NCI-H526 treated with DMSO at 0.1 percent for 48 hours (cell line): ENCODE measurements at regions not wholly inside any gene's neighbourhood (a gene's known extent, or its start where the extent isn't known, plus 50 kb on each side); places are given as distances from the start of the nearest gene placed in this dataset.
"Not testable (repeated sequence)": the region's sequence is repeated elsewhere in the genome, so short reads cannot be mapped to it uniquely, and the experiment has no call there.

Experiments
- DNase-seq: peaks from one replicate; lab custom pipeline; 2025; lab: John Stamatoyannopoulos, UW

- DNase-seq = no peak
Measured at GRCh38 chr6:119957195-119957594, 607.6 kb upstream of the MAN1A1 start.

GRCh38 chr6:119952696-119953095 is 603.1 kb upstream of the MAN1A1 start:
- DNase-seq = no peak

DNA sequence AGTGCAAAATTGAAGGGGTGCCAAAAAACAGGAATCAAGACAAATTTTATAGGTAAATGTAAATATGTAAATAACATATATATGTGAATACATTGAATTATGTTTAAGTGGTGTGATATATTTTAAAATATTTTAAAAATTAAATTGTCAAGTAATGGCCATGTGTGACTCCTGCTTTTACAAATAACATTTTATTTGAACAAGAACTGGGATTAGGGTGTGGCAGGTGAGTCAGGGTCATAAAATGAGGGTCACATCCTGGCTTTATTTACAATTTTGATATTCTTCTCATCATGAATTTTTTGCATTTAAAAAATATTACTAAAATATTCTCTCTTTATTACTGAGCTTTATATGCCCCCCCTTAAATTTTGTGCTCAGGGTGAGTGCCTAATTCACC is 601.1 kb upstream of the MAN1A1 start:
- no peak for DNase-seq

GRCh38 chr6:119942078-119942752 is 592.7 kb upstream of the MAN1A1 start:
- no peak for DNase-seq

- no peak for DNase-seq
Measured at GRCh38 chr6:119938752-119939151, 589.2 kb upstream of the MAN1A1 start.

- no peak for DNase-seq
Measured at GRCh38 chr6:119934816-119935215, 585.3 kb upstream of the MAN1A1 start.

- no peak for DNase-seq
Measured at GRCh38 chr6:119929121-119929520, 579.6 kb upstream of the MAN1A1 start.

DNA sequence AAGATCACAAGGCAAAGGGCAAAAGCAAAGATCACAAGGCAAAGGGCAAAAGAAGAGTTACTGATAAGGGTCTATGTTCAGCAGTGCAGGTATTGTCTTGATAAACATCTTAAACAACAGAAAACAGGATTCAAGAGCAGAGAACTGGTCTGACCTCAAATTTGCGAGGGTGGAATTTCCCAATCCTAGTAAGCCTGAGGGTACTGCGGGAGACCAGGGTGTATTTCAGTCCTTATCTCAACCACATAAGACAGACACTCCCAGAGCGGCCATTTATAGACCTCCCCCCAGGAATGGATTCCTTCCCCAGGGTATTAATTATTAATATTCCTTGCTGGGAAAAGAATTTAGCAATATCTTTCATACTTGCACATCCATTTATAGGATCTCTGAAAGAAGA is 575.3 kb upstream of the MAN1A1 start:
- not testable (repeated sequence) for DNase-seq

GRCh38 chr6:119922814-119923213 is 573.3 kb upstream of the MAN1A1 start:
- DNase-seq = no peak

DNA sequence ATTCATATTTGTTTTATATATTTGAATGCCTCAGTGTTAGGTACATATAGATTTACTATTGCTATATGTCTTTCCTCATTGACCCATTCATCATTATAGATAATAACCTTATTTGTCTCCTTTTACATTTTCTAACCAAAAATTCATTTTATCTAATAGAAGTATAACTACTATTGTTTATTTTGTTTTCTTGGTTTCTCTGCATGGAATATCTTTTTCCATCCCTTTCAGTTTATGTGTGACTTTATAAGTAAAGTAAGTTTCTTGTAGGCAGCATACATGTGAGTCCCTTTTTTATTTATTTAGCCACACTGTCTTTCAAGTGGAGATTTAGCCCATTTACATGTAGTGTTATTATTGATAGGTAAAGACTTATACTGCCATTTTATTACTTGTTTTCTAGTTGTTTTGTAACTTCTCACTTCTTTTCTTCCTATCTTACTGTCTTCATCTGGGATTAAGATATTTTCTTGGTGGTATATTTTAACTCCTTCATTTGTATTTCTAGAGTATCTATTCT is 572.0 kb upstream of the MAN1A1 start:
- no peak for DNase-seq

DNA sequence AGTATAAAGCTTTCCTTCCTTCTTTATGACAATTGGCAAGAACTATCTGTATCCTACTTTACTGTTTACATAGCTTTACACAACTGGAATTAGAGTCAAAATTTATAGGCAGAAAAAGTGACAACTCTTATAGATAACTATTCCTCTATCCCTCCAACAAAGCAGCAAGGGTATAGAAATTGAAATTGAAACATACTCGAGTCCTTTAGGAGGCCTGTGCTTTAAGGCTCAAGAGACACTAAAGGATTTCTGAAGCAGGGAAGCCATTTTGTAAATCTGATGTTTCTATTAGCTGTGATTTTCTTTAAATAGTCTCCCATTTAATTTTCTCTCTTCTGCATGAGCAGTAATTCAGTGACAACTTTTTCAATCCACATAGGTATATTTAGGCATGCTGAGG is 567.6 kb upstream of the MAN1A1 start:
- no peak for DNase-seq

DNA sequence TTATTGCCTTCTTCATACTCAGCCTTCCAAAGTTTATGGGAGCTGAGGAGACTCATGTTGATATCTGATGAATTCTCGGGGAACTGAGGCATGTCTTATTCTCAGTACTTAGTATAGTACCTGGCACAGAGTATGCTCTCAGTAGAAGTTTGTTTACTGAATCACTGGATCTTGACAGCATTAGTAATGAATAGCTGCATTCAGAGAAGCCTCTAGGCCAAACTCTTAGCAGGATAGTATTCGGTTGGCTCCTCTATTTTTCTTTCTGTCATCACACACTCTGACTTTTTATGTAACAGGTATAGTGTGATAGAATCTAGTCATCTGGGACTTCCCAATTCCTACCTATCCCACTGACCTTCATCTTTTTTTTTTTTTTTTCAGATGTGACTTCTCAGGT is 566.4 kb upstream of the MAN1A1 start:
- DNase-seq = no peak

DNA sequence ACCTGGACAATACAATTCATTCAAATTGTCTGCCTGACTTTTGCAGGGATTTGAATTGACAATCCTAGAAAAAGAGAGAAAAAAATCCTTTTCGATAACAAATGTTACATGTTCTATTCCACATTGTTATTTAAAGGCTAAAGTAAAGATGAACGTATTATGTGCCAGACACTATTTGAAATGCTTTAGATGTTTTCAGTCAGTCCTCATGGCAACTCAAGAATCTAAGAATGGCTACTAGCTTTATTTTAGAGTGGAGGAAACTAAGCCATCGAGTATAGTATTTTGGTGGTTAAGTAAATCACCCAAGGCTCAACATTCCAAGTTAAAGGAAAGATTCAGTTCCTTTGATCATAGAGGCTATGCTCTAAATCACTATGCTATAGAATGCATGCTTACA is 558.6 kb upstream of the MAN1A1 start:
- DNase-seq = no peak

DNA sequence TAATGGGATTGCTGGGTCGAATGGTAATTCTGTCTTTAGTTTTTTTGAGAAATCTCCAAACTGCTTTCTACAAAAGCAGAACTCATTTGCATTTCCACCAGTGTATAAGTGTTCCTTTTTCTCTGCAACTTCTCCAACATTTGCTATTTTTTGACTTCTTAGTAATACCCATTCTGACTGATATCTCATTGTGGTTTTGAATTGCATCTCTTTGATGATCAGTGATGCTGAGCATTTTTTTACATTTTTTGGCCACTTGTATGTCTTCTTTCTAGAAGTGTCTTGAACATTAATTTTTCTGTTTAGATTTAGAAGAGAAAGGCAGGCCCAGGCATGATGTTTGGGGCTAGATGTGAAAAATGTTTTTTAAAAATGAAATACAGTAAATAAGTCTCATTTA is 553.1 kb upstream of the MAN1A1 start:
- no peak for DNase-seq

- no peak for DNase-seq
Measured at GRCh38 chr6:119896806-119897205, 547.2 kb upstream of the MAN1A1 start.

- DNase-seq = no peak
Measured at GRCh38 chr6:119895626-119896025, 546.1 kb upstream of the MAN1A1 start.

DNA sequence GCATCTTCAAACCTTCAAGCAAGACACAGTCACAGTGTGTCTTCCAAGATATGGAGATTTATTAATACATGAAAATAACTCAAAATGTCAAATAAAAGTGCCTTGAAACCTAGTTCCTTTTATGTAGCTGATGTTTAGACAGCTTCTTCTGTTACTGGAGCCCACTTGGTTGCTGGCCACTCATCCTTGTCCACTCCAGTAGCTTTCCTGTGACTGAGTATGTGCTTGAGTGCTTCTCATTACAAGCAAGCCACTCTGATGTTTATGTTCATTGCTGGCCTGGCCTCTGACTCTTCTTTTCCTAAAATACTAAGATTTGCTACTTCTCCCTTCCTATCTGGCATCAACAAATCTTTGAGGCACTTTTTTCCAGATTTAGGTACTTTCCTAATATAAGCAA is 545.2 kb upstream of the MAN1A1 start:
- no peak for DNase-seq

GRCh38 chr6:119891644-119892043 is 542.1 kb upstream of the MAN1A1 start:
- DNase-seq = no peak

- DNase-seq = no peak
Measured at GRCh38 chr6:119891206-119891605, 541.6 kb upstream of the MAN1A1 start.

- no peak for DNase-seq
Measured at GRCh38 chr6:119890470-119890869, 540.9 kb upstream of the MAN1A1 start.

GRCh38 chr6:119887666-119888065 is 538.1 kb upstream of the MAN1A1 start:
- no peak for DNase-seq

DNA sequence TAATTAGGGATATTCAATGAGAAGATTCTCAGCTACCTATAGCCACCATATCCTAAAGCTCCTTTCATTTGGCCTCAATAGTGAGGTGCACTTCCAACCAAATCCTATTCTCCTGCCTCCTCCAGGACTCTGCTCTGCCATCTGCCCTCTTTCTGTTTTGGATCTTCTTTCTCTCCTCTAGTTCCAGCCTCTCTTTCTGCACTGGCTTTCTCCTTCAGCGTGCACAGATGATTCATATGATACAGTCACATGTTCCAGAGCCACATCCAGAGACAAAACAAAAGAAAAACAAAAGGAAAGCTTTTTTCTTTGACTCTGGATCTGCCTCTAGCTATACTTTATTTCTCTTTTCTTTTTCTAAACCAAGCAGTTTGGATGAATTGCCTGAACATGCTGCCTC is 531.9 kb upstream of the MAN1A1 start:
- DNase-seq = no peak

GRCh38 chr6:119880840-119881239 is 531.3 kb upstream of the MAN1A1 start:
- DNase-seq = no peak

DNA sequence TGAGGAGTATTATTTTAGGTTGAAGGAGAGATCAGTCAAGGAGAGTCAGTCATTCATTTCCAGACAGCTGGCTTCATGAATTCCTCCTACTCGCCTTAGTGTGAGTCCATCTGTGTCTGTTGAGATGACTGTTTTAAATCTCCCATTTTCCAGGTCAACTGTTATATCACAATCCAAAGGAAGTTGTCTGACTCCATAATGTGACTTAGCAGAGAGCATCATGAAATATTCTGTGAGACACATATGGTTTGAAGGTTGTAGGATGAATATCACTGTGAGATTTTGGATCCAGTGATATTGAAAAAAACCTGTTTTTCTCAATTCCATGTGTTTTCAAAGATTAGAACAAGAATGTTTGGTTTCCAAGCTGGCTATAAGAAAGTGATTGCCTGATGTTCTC is 530.2 kb upstream of the MAN1A1 start:
- DNase-seq = no peak
